HG03139 (cell line): ENCODE measurements at regions not wholly inside any gene's neighbourhood (a gene's known extent, or its start where the extent isn't known, plus 50 kb on each side); places are given as distances from the start of the nearest gene placed in this dataset.
"Not testable (repeated sequence)": the region's sequence is repeated elsewhere in the genome, so short reads cannot be mapped to it uniquely, and the experiment has no call there.

Experiments
- ATAC-seq: cut with Tn5 transposase; IDR thresholded peaks from one replicate; pipeline ENCODE4 v1.9.1; 2021; ENCODE audit not compliant: unreplicated experiment

DNA sequence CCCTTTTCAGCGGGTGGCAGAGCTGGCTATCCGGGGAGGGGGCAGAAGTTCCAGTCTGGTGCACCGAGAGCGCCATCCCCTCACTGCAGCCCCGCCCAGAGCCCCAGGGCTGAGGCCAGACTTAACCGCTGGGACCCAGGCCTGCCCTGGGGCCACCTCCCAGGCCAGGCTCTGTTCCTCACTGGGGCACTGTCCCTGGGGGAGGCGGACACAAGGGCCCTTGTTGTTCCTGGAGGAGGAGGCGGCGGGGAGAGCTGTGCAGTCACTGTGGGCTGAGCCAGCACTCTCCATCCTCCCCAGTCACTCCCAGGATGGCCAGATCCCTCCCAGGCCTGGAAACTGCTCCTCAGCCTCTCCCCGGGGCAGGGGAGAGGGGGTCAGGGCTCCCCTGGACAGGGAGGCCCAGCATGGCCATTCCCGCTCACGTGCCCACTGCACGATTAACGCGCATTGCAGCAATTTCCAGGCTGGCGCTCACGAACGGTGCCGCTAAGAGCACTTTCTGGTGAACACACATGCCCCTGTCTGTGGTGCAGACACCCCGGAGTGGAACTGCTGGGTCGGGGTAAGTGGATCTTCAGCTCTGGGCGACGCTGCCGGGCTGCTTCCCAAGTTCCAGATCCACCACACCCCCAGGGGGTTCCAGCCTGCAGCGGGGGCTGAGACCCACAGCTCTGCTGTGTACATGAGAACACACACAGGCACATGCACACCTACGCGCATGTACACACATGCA, 89.8 kb upstream of the SFSWAP start:
- ATAC-seq: no peak

DNA sequence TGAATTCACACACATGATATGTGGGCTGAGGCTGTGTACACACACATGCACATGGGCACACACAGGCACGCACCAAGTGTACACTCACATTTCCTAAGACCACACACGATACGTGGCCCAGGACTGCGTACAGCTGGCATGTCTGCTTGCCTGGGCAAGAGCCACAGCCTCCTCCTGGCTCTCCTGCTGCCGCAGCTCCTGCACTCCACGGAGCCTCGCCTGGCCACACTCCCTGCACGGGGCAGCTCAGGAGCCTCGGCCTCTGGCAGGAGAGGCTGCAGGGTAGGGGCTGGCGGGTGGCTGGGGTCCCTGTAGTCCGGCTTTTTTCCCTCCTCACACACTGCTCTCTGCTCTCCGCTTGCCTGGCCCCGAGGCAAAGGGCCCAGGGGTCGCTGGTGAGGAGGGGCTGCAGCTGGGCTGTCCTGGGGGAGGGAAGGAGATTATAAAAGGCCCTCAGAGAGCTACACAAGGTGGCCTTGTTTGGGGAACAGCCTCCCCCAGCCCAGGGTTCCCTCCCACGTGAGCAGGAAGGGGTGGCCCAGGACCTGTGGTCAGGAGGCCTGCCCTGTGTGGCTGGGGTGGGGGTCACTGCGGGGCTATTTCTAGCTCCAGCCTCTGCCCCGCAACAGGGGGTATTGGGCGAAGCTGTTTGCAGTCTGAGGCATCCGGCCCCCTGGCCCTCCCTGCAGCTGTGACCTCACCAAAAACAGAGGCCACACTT, 89.0 kb upstream of the SFSWAP start:
- no peak for ATAC-seq

DNA sequence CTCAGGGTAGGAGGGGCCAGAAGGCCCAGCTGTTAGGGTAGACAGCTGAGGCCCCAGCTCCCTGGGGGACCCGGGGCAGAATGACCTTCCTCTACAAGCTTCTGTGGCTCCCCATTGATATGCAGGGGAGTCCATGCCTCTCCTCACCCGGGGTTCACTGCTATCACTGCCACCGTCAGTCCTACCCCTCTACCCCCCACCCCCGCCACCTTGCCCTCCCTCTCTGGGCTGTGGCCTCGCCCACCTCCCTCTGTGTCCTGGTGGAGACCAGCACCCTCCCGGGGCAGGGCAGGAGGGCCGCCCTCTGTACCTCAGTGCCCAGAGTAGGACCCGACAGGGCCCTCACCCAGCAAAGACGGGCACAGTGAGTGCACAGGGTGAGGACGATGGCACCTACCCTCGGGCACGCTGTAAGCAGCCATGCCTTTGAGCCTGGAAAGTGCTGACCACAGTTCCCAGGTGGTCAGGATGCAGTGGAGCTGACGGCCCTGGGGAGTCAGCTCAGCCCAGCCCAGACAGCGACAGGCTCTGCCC, 88.4 kb upstream of the SFSWAP start:
- ATAC-seq: no peak

DNA sequence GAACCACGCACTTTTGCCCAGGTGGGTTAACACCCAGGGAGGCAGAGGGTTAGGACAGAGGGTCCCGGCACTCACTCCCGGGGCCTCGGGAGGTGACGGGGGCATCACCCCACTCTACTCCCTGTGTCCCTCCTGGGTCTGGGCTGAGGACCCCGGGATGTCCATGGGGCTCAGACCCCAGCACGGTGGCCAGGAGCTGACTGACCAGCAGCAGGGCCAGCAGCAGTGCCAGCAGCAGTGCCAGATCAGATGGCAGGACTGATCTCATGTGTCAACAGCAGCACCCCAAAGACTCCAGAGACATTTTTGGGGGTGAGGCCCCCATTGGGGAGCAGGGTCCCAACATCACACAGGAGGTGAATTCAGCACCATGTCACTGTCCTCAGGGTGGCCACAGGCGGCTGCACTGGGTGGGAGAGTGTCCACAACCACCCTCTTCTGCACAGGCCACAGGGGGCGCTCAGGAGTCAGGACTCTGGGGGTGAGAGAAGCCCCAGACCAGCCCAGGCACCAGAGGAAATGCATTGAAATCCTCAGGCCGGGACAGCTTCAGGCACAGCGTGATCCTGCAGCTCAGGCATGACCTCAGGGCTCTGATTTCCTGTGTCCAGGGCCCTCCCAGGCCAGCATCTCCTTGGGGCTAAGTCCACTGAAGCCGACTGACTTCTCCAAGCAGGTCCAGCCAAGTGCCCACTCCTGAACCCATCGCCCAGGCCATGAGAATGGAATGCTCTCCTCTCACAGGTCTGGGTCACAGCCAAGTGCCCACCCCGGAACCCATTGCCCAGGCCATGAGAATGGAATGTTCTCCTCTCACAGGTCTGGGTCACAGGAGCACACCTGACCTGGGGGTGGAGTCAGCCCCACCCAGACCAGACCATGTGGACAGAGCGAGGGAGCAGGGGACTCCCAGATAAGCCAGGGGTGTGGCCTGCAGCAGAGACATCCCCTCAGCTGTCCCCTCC, 87.2 kb upstream of the SFSWAP start:
- ATAC-seq: not testable (repeated sequence)

DNA sequence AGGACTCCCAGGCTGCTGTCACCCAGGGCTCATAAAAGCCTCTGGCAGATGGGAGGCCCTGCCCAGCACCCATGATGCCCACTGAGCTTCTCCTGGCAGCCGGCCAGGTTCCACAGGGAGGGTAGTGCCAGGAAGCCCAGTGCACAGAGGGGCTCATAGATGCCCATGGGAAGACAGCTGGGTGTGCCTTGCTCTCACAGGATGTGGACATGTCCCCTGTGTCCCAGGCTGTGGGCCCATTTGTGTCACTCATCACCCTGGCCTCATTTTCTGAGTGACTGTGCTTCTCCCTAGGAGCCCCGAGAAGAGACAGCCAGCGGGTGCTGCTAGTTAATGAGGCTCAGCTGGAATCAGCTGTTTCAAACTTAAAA, 86.5 kb upstream of the SFSWAP start:
- ATAC-seq: not testable (repeated sequence)

DNA sequence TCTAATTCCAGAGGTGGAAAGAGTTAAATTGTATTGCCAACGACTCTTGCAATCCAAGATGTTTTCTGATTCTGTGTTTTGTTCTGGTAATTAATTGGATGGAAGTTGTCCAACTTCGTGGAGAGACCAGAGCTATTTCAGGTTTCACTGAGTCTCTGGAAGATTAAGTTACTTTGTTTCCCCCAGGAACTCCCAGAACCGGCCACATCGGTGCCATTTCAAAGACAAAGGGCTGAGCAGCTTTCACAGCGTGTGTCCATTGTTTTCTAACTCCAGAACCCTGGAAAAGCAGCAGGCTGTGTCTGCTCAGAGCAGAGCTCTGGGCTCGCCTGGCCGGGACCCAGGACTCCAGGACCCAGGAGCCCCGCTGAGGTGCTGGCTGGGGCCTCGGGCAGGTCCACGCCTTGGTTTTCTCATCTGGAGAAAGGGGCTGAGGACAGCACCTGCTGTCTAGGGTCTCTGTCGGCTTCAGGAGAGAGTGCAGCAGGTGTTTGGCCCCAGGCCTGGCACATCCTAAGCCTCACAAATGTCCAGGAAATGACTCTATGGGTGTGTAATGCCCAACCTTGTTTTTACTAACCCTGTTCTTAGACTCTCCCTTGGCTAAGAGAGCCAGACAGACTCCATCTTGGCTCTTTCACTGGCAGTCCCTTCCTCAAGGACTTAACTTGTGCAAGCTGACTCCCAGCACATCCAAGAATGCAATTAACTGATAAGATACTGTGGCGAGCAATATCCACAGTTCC, 86.0 kb upstream of the SFSWAP start:
- not testable (repeated sequence) for ATAC-seq

DNA sequence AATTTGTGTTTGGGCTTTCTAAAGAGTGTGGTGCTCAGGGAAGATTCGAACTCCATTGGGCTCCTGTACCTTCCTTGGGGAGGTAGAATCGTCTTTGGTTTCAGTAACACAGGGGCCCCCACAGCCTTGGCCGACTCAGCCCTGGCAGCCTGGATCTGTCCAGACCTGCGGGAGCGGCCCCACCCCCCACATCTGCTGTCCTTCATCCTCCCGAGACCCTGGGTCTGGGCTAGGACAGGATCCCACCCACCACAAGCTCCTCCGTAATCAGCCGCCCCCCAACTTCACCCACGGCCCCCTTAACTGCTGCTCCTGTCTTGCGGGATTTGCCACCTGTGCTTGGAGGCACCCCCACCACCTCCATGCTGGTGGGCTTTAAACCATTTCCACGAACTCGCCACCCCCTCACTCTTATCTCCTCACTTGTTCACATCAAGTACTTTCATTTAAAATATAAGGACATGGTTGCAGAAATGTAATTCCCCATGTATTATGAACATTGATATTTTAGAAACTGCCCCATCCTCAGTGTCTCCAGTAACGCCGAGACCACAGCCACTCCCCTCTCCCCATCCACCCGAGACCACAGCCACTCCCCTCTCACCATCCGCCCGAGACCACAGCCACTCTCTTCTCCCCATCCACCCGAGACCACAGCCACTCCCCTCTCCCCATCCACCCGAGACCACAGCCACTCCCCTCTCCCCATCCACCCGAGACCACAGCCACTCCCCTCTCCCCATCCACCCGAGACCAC, 84.7 kb upstream of the SFSWAP start:
- not testable (repeated sequence) for ATAC-seq

DNA sequence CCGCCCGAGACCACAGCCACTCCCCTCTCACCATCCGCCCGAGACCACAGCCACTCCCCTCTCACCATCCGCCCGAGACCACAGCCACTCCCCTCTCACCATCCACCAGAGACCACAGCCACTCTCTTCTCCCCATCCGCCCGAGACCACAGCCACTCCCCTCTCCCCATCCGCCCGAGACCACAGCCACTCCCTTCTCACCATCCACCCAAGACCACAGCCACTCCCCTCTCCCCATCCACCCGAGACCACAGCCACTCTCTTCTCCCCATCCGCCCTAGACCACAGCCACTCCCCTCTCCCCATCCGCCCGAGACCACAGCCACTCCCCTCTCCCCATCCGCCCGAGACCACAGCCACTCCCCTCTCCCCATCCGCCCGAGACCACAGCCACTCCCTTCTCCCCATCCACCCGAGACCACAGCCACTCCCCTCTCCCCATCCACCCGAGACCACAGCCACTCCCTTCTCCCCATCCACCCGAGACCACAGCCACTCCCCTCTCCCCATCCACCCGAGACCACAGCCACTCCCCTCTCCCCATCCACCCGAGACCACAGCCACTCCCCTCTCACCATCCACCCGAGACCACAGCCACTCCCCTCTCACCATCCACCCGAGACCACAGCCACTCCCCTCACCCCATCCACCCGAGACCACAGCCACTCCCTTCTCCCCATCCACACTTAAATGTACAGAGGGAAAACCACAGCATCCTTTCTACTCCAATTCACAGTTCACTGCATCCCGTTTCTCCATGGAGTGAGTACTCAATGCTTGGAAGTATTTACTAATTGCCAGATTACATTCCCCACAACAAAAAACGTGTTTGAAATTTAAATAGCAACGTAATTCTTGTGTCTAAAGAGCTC, 83.5 kb upstream of the SFSWAP start:
- not testable (repeated sequence) for ATAC-seq

DNA sequence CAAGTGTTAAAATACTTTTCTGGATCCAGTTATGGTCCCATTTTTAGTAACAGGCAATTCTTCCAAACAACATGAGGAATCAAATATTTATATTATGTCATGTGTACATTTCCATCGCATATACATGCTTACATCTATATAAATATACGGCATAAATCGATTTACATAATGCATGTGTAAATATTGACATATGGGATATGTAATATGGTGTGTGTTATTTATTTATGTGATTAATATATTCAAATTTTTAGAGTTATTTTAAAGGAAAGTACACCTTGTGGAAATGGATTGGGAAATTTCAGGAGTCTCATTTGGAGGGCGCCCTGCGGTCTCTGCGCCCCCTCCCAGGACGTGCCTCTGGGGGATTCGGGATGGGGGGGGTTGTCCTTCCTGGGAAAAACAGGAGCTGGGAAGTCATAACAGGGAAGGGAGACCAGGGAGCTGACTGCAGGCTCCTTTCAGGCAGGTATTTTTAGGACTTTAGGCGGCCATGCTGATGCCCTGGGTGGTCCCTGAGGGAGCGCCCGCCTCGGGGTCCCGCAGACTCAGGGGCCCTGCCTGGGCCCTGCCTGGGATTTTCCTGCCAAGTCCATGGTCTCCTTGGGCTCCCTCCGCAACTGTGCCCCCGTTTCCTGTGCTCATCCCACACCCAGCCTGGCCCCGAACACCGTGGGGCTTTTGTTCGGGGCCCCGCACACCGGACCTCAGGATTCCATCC, 82.7 kb upstream of the SFSWAP start:
- ATAC-seq: no peak

DNA sequence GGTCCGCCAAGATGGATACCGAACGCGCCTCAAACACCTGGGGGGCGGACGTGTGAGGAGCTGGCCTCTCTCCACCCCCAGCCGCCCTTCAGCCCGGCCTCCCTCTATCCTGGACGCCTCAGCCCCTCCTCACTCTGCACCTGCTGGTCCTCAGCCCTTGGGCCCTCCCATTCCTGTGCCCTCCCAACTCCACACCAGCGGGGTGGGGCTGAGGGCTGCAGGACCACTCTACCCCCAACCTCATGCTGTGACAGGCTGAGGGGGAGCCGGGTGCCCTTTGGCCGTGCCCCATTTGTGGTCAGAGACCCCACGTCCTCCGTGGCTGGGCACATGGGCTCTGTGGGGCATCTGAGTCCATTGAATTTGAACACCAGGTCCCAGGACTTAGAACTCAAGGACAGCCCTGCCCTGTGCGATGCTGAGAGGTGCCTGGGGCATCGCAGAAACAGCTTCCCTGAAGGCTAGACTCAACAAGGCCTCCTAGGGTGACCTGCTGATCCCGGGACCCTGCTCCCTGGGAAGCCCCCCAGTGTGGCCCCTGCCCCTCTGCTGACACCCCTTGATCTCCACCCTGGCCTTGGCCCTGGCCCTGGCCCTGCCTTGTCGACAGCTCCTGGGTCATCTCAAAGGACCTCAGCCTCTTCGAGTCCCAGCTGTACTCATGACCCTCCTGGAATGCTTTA, 82.0 kb upstream of the SFSWAP start:
- ATAC-seq: no peak

DNA sequence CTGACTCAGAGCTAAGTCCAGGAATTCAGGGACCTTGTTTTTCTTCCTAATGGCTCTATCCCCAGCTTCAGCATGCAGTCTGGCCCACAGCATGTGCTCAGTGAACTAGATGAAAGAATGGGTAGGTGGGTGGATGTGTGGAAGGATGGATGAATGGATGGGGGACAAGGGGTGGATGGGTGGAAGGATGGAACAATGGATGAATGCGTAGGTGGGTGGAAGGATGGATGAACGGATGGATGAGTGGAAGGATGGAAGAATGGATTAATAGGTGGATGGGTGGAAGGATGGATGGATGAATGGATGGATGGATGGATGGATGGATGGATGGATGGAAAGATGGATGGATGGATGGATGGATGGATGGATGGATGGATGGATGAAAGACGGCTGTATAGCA, 79.7 kb upstream of the SFSWAP start:
- no peak for ATAC-seq

DNA sequence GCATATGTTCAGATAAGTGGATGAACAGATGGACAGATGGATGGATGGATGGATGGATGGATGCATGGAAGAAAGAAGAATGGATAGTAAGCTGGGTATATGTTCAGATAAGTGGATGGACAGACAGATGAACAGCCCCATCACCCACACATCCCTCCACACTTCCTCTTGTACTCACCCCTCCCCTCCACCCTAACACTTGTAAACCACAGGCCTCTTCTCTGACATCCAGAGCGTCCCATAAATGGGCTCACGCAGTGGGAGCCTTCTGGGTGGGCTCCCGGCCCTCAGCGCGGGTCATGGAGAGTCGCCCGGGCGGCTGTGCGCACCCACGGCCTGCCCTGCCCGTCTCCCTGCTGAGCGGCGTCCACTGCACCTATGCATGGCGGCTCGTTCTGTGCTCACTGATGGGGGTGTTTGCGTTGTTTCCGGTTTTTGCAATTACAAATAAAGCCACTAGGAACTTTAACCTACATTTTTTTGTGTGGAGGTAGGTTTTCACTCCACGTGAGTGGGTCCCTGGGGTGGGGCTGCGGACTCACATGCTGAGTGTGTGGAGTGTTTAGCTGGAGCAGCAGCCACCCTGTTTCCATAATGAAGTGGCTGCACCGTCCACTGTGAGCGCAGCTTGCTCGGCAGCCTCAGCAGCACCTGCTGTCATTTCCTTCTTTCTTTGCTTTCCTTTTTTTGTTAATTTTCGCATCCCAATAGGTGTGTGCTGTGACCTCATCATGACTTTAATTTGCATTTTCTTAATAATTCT, 78.8 kb upstream of the SFSWAP start:
- ATAC-seq: not testable (repeated sequence)

DNA sequence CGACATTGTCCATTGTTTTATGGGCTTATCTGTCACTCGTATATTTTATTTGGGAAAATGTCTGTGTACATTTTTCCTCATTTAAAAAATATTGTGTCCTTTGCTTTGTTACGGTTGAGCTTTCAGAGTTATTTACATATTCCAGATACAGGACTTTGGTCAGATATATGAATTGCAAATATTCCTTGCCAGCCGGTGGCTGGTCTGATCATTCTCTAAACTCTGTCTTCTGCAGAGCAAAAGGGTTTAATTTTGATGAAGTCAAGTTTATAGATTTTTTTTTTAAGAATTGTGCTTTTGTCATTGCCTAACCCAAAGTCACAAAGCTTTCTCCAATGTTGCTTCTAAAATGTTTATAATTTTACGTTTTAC, 78.3 kb upstream of the SFSWAP start:
- not testable (repeated sequence) for ATAC-seq

DNA sequence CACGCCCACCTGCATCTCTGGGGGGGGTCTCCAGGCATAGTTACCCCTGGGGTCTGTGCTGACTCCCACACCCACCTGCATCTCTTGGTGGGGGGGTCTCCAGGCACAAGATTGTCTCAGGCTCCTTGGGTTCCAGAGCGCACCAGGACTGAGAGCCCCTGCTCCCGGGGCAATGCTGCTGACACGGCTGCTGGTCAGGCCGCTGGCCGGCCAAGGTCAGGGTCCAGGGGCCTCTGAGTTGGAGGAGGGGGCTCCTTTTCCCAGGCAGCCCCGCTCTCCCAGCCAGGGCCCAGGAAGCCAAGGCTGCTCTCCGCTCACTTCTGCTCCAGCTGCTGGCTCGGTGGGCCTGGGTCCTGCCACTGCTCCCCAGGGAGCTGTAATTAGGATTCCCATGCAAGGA, 77.3 kb upstream of the SFSWAP start:
- ATAC-seq: not testable (repeated sequence)

DNA sequence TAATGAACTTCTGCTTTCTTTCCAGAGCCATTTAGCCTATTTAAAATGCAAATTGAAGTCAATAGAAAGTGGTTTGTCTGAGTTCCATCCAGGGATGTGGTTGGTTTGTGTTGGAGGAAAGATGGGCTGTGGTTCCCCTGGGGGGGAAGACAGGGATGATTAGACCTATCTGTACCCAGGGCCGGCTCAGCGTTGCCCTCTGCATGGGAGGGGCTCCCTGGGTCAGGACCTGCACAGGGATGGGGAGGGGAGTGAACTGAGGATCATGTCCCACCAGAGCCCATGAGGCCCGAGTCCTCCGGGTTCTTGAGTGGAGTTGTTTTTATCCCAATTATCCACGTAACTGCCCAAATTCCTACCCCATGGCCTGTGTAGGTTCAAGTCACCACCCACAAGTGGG, 76.9 kb upstream of the SFSWAP start:
- ATAC-seq: no peak

DNA sequence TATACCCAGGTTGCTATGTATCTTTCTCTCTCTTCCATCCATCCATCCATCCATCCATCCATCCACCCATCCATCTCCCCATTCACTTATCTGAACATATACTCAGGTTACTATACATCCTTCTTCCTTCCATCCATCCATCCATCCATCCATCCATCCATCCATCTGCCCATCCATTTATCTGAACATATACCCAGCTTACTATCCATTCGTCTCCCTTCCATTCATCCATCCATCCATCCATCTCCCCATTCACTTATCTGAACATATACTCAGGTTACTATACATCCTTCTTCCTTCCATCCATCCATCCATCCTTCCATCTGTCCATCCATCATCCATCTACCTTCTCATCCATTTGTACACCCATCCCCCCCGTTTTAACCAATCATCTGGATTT, 75.9 kb upstream of the SFSWAP start:
- not testable (repeated sequence) for ATAC-seq
